Stomach (tissue), 8 donors: ENCODE measurements at regions not wholly inside any gene's neighbourhood (a gene's known extent, or its start where the extent isn't known, plus 50 kb on each side); places are given as distances from the start of the nearest gene placed in this dataset.

ENCODE experiments used
- DNase-seq, 2 donors: peaks; one replicate each; pipeline versions ENCODE4 v3.0.0 to v3.0.0-alpha.2; 2013 to 2019
- H3K27ac ChIP-seq, 5 donors: fragments of 200-600 bp in 4 of 5; sonication (generic) in 4 of 5; one replicate each; pipeline ENCODE4 v1.5.1; 2013 to 2019; ENCODE audit warnings: mild to moderate bottlenecking in 1 of 5, moderate library complexity in 1 of 5
- H3K27me3 ChIP-seq, 3 donors: fragments of 200-600 bp; sonication (generic); one replicate each; pipeline ENCODE4 v1.5.1; 2017 to 2019; ENCODE audit warnings: mixed run types in 1 of 3
- H3K36me3 ChIP-seq, 4 donors: fragments of 200-600 bp; sonication (generic); 1 replicate in 3 of 4; 2 replicates in 1 of 4; pipeline ENCODE4 v1.5.1; 2016 to 2019
- H3K4me1 ChIP-seq, 4 donors: fragments of 200-600 bp; sonication (generic); one replicate each; pipeline ENCODE4 v1.5.1; 2016 to 2019
- H3K4me3 ChIP-seq, 4 donors: fragments of 200-600 bp; sonication (generic) in 3 of 4; one replicate each; pipeline ENCODE4 v1.5.1; 2016 to 2019; ENCODE audit warnings: mild to moderate bottlenecking in 1 of 4
- H3K9me3 ChIP-seq, 4 donors: fragments of 200-600 bp; sonication (generic); one replicate each; pipeline ENCODE4 v1.5.1; 2016 to 2019
- EP300 ChIP-seq: sonication (generic); formaldehyde crosslinking; IDR thresholded peaks from one replicate; pipeline ENCODE4 v1.6.1; 2017; ENCODE audit warnings: antibody characterized with exemption
- POLR2A ChIP-seq, 4 donors: fragments of 450-650 bp; IDR thresholded peaks; one replicate each; pipeline ENCODE4 v1.6.1; 2016; ENCODE audit warnings: antibody characterized with exemption in 4 of 4, control low read depth in 2 of 4, mild to moderate bottlenecking in 1 of 4, moderate library complexity in 1 of 4
- POLR2AphosphoS5 ChIP-seq, 3 donors: sonication (generic); formaldehyde crosslinking; IDR thresholded peaks; one replicate each; pipeline ENCODE4 v1.6.1; 2016; ENCODE audit warnings: antibody characterized with exemption in 3 of 3
- WGBS, 5 donors: extraction: QIAGEN DNeasy Blood & Tissue Kit in 3 of 5; methylation state at CpG; one replicate each; pipeline versions ENCODE4 v1.1.5 to v1.1.7; 2013 to 2018; 5-methylcytosine and 5-hydroxymethylcytosine counted together
- intact Hi-C: fragments of 100-400 bp; cut with DNase I; formaldehyde crosslinking; loops from one replicate; pipeline ENCODE4 v1.15.1; 2023; ENCODE audit warnings: low total_unique reads
- TF ChIP-seq, protein P1 (sequence below), 7 experiments: fragments of 450-650 bp in 4 of 7; fragments of 200-600 bp in 3 of 7; sonication (generic) in 3 of 7; IDR thresholded peaks; one replicate each; pipeline ENCODE4 v1.5.1; 2016 to 2019; ENCODE audit warnings: antibody characterized with exemption in 7 of 7, control low read depth in 2 of 7, mild to moderate bottlenecking in 1 of 7
- donor health status: healthy with polysubstance abuse.
- donor health status: Bipolar disorder and iron deficiency.
- donor health status: healthy.

DNA sequence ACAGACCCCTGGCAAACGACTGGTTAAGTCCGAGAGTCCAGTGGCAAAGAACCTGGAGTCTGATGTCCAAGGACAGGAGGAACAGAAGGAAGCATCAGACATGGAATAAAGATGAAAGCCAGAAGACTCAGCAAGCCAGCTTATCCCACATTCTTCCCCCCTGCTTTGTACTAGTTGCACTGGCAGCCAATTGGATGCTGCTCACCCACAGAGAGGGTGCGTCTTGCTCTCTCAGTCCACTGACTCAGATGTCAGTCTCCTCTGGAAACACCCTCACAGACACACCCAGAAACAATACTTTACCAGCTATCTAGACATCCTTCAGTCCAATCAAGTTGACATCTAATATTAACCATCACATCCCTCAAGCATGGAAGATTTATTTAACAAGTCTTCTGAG is 1265.8 kb upstream of the CNTN5 start:
- H3K9me3 ChIP-seq: peaks cover 0 to 16% (median 12%) of the 10 kb centered on the region in 4 donors
- H3K4me1 ChIP-seq: no peaks in the 10 kb centered on the region
- H3K4me3 ChIP-seq: no peak overlapping the region
- 62 to 77% (median 72%) methylated on average over 3 of the region's 3 CpGs for WGBS, 5 donors
- TF ChIP-seq POLR2A (IDR thresholded peaks at IDR 0.05) (no peak), POLR2AphosphoS5 (IDR thresholded peaks at IDR 0.05) (no peak), EP300 (no peak)
- TF ChIP-seq, protein P1, sequence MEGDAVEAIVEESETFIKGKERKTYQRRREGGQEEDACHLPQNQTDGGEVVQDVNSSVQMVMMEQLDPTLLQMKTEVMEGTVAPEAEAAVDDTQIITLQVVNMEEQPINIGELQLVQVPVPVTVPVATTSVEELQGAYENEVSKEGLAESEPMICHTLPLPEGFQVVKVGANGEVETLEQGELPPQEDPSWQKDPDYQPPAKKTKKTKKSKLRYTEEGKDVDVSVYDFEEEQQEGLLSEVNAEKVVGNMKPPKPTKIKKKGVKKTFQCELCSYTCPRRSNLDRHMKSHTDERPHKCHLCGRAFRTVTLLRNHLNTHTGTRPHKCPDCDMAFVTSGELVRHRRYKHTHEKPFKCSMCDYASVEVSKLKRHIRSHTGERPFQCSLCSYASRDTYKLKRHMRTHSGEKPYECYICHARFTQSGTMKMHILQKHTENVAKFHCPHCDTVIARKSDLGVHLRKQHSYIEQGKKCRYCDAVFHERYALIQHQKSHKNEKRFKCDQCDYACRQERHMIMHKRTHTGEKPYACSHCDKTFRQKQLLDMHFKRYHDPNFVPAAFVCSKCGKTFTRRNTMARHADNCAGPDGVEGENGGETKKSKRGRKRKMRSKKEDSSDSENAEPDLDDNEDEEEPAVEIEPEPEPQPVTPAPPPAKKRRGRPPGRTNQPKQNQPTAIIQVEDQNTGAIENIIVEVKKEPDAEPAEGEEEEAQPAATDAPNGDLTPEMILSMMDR (IDR thresholded peaks at IDR 0.05): no peak
- H3K27ac ChIP-seq: no peak overlapping the region
- DNase-seq: no peak
- H3K27me3 ChIP-seq: no peaks in the 10 kb centered on the region
- intact Hi-C loops: no loop called here
- no peaks in the 10 kb centered on the region for H3K36me3 ChIP-seq

GRCh38 chr11:97756571-97757335 is 1264.0 kb upstream of the CNTN5 start:
- Histone ChIP-seq H3K9me3 (peaks cover 0 to 14% (median 7%) of the 10 kb centered on the region in 4 donors), H3K27ac (no peak overlapping the region), H3K36me3 (no peaks in the 10 kb centered on the region), H3K4me3 (no peak overlapping the region), H3K4me1 (no peaks in the 10 kb centered on the region), H3K27me3 (no peaks in the 10 kb centered on the region)
- WGBS, 5 donors: 77 to 88% (median 81%) methylated on average over 4 of the region's 4 CpGs
- no peak for DNase-seq
- TF ChIP-seq POLR2A (IDR thresholded peaks at IDR 0.05): no peak
- TF ChIP-seq, protein P1 (IDR thresholded peaks at IDR 0.05): no peak
- no peak for TF ChIP-seq POLR2AphosphoS5 (IDR thresholded peaks at IDR 0.05)
- TF ChIP-seq EP300: no peak
- intact Hi-C loops: no loop called here

GRCh38 chr11:97761175-97761574 is 1259.6 kb upstream of the CNTN5 start:
- intact Hi-C loops: no loop called here
- H3K9me3 ChIP-seq: no peaks in the 10 kb centered on the region
- no peak for DNase-seq
- H3K4me1 ChIP-seq: no peaks in the 10 kb centered on the region
- no peaks in the 10 kb centered on the region for H3K27me3 ChIP-seq
- H3K4me3 ChIP-seq: no peak overlapping the region
- no peak overlapping the region for H3K27ac ChIP-seq
- TF ChIP-seq EP300 (no peak), POLR2A (IDR thresholded peaks at IDR 0.05) (no peak), POLR2AphosphoS5 (IDR thresholded peaks at IDR 0.05) (no peak)
- TF ChIP-seq, protein P1 (IDR thresholded peaks at IDR 0.05): no peak
- no peaks in the 10 kb centered on the region for H3K36me3 ChIP-seq
- 44 to 70% (median 58%) methylated on average over 2 of the region's 2 CpGs for WGBS, 5 donors

DNA sequence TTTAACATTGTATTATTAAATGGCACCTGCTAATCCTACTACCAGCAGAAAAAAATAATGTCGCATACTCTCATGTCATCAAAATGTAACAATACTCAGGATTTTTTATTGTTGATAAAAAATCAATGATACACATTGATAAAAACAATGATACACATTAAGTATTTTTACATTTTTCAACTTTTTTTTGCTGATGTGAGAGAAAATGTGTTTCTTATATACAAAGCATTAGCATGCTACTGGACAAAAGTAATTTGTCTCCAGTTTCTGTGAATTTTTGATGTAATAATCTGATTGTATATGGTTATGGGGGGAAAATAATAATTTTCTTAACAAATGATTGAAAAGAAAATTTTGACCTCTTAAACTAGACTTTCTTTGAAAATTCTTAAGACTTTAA is 1256.6 kb upstream of the CNTN5 start:
- no peak for DNase-seq
- Histone ChIP-seq H3K36me3 (no peaks in the 10 kb centered on the region), H3K9me3 (no peaks in the 10 kb centered on the region), H3K27me3 (no peaks in the 10 kb centered on the region), H3K4me3 (no peak overlapping the region), H3K27ac (no peak overlapping the region), H3K4me1 (no peaks in the 10 kb centered on the region)
- 91 to 100% (median 94%) methylated on average over 1 of the region's 1 CpG for WGBS, 5 donors
- no peak for TF ChIP-seq POLR2AphosphoS5 (IDR thresholded peaks at IDR 0.05)
- no peak for TF ChIP-seq EP300
- TF ChIP-seq, protein P1 (IDR thresholded peaks at IDR 0.05): no peak
- TF ChIP-seq POLR2A (IDR thresholded peaks at IDR 0.05): no peak
- intact Hi-C loops: no loop called here
